GM23338 (cell line): ENCODE measurements at regions not wholly inside any gene's neighbourhood (a gene's known extent, or its start where the extent isn't known, plus 50 kb on each side); places are given as distances from the start of the nearest gene placed in this dataset.

ENCODE experiments used
- ATAC-seq: fragments of 200-7000 bp; cut with Tn5 transposase; 3 replicates; pipeline ENCODE4 v1.9.1; 2020
- DNase-seq: peaks from one replicate; pipeline ENCODE4 v3.0.0-alpha.2; 2015; ENCODE audit warnings: low spot score
- H2AFZ ChIP-seq: fragments of 200-600 bp; sonication (generic); 2 replicates; pipeline ENCODE4 v1.8.0; 2016; ENCODE audit warnings: antibody characterized with exemption, mild to moderate bottlenecking, moderate library complexity
- H3F3A ChIP-seq: fragments of 200-600 bp; sonication (generic); replicated peaks from 2 replicates; pipeline ENCODE4 v1.8.0; 2017; ENCODE audit warnings: antibody characterized with exemption, mixed run types, low read depth
- H3K27ac ChIP-seq: fragments of 200-600 bp; sonication (generic); 2 replicates; pipeline ENCODE4 v1.6.1; 2016; ENCODE audit warnings: low read depth
- H3K27me3 ChIP-seq: fragments of 200-600 bp; sonication (generic); 2 replicates; pipeline ENCODE4 v1.8.0; 2016; ENCODE audit warnings: mild to moderate bottlenecking, mixed run types, moderate library complexity; ENCODE audit not compliant: insufficient read depth
- H3K36me3 ChIP-seq: fragments of 200-600 bp; sonication (generic); 2 replicates; pipeline ENCODE4 v1.8.0; 2016; ENCODE audit warnings: mild to moderate bottlenecking; ENCODE audit not compliant: insufficient read depth
- H3K4me1 ChIP-seq: fragments of 200-600 bp; sonication (generic); 2 replicates; pipeline ENCODE4 v1.8.0; 2016; ENCODE audit warnings: mild to moderate bottlenecking, moderate library complexity; ENCODE audit not compliant: insufficient read depth
- H3K4me2 ChIP-seq: fragments of 200-600 bp; sonication (generic); 2 replicates; pipeline ENCODE4 v1.7.1; 2017; ENCODE audit warnings: mixed run types
- H3K4me3 ChIP-seq: fragments of 200-600 bp; sonication (generic); 2 replicates; pipeline ENCODE4 v1.6.1; 2016; ENCODE audit warnings: mixed run types
- H3K79me2 ChIP-seq: fragments of 200-600 bp; sonication (generic); replicated peaks from 2 replicates; pipeline ENCODE4 v1.8.0; 2017; ENCODE audit warnings: mild to moderate bottlenecking; ENCODE audit not compliant: insufficient read depth
- H3K9me2 ChIP-seq: fragments of 200-600 bp; sonication (generic); 2 replicates; pipeline ENCODE4 v1.8.0; 2017; ENCODE audit not compliant: insufficient read depth
- H4K20me1 ChIP-seq: fragments of 200-600 bp; sonication (generic); replicated peaks from 2 replicates; pipeline ENCODE4 v1.8.0; 2017; ENCODE audit warnings: mild to moderate bottlenecking; ENCODE audit not compliant: insufficient read depth
- H3K27ac Mint-ChIP-seq: 2 replicates; pipeline ENCODE4 v1.8.0; 2020; ENCODE audit warnings: inconsistent platforms, mild to moderate bottlenecking, moderate library complexity, mixed read lengths
- H3K27me3 Mint-ChIP-seq: 3 replicates; pipeline ENCODE4 v1.8.0; 2022; ENCODE audit warnings: low read depth, mild to moderate bottlenecking, moderate library complexity, mixed read lengths, inconsistent platforms; ENCODE audit not compliant: insufficient read depth, poor library complexity
- H3K36me3 Mint-ChIP-seq: 3 replicates; pipeline ENCODE4 v1.8.0; 2021; ENCODE audit warnings: low read depth, mild to moderate bottlenecking, inconsistent platforms, moderate library complexity, mixed read lengths
- H3K4me1 Mint-ChIP-seq: 3 replicates; pipeline ENCODE4 v1.8.0; 2020; ENCODE audit warnings: mild to moderate bottlenecking, inconsistent platforms, mixed read lengths
- H3K4me3 Mint-ChIP-seq: 3 replicates; pipeline ENCODE4 v1.8.0; 2021; ENCODE audit warnings: moderate library complexity, mild to moderate bottlenecking, inconsistent platforms, mixed read lengths
- H3K9me3 Mint-ChIP-seq: 3 replicates; pipeline ENCODE4 v1.8.0; 2020; ENCODE audit warnings: moderate library complexity, mild to moderate bottlenecking, inconsistent platforms, mixed read lengths
- CREB1 ChIP-seq: fragments of 250-450 bp; sonication (Bioruptor Pico); IDR thresholded peaks from 2 replicates; pipeline ENCODE4 v1.5.0; 2020; ENCODE audit warnings: low read depth, mild to moderate bottlenecking, moderate library complexity
- CTCF ChIP-seq, 2 experiments: fragments of 200-600 bp in 1 of 2; sonication (generic) in 1 of 2; conservative IDR thresholded peaks; 2 replicates each; pipeline versions ENCODE4 v1.5.1 to v1.6.1; 2016 to 2017; ENCODE audit warnings: antibody characterized with exemption in 2 of 2, low read depth in 2 of 2, mild to moderate bottlenecking in 2 of 2, moderate library complexity in 1 of 2
- ETS1 ChIP-seq: IDR thresholded peaks from 2 replicates; pipeline ENCODE4 v1.6.1; 2016; ENCODE audit warnings: antibody characterized with exemption
- POLR2AphosphoS5 ChIP-seq: IDR thresholded peaks from 2 replicates; pipeline ENCODE4 v1.6.1; 2016; ENCODE audit warnings: antibody characterized with exemption, low read depth
- REST ChIP-seq: IDR thresholded peaks from one replicate; pipeline ENCODE4 v1.6.1; 2018; ENCODE audit warnings: antibody characterized with exemption; ENCODE audit not compliant: unreplicated experiment

GRCh38 chr17:14797021-14797420 lies 468.1 kb downstream of the PMP22 start (continued):
- no peak for TF ChIP-seq REST

GRCh38 chr17:14794961-14795360 lies 470.2 kb downstream of the PMP22 start:
- H3K27me3 ChIP-seq = no peaks in the 10 kb centered on the region
- H3K4me1 ChIP-seq = no peaks in the 10 kb centered on the region
- no peak overlapping the region for H3K27ac ChIP-seq
- Mint-ChIP-seq H3K27ac (no peak overlapping the region), H3K27me3 (peaks cover 4% of the 10 kb centered on the region), H3K4me3 (no peak overlapping the region), H3K4me1 (peaks cover 11% of the 10 kb centered on the region; the same call in 2 of the 3 replicates), H3K9me3 (no peaks in the 10 kb centered on the region), H3K36me3 (no peaks in the 10 kb centered on the region)
- H3K79me2 ChIP-seq = no peaks in the 10 kb centered on the region
- H3K4me2 ChIP-seq = no peak overlapping the region
- no peaks in the 10 kb centered on the region; the same call in 1 of the 2 replicates for H3K9me2 ChIP-seq
- no peak for ATAC-seq
- H3F3A ChIP-seq = no peaks in the 10 kb centered on the region
- no peaks in the 10 kb centered on the region for H4K20me1 ChIP-seq
- H3K36me3 ChIP-seq = no peaks in the 10 kb centered on the region
- DNase-seq = no peak
- TF ChIP-seq CTCF (conservative IDR thresholded peaks at IDR 0.05; ENCODE audit: low read depth in 2 of 2) (peak in 1 of 2 experiments; percentile 33; a peak in 2 of 4 replicates), POLR2AphosphoS5 (no peak)
- no peak overlapping the region for H3K4me3 ChIP-seq
- H2AFZ ChIP-seq = 0 out of 2 replicates have a peak overlapping the region, but pooled peaks have one; percentile 10

GRCh38 chr17:14793237-14793636 lies 471.9 kb downstream of the PMP22 start:
- TF ChIP-seq ETS1 = no peak
- no peak for TF ChIP-seq CREB1 (CRISPR knock-in tag)
- Mint-ChIP-seq H3K27ac (no peak overlapping the region), H3K36me3 (no peaks in the 10 kb centered on the region), H3K4me3 (no peak overlapping the region), H3K9me3 (no peaks in the 10 kb centered on the region), H3K27me3 (peaks cover 4% of the 10 kb centered on the region), H3K4me1 (peaks cover 11% of the 10 kb centered on the region; the same call in 2 of the 3 replicates)
- H3K27me3 ChIP-seq = no peaks in the 10 kb centered on the region
- ATAC-seq (no peak), DNase-seq (no peak)
- H3K4me2 ChIP-seq = no peak overlapping the region
- no peaks in the 10 kb centered on the region for H3K9me2 ChIP-seq
- no peaks in the 10 kb centered on the region for H3K4me1 ChIP-seq
- no peaks in the 10 kb centered on the region for H3K36me3 ChIP-seq
- no peaks in the 10 kb centered on the region for H3F3A ChIP-seq
- no peaks in the 10 kb centered on the region for H3K79me2 ChIP-seq
- H3K4me3 ChIP-seq = no peak overlapping the region
- H3K27ac ChIP-seq = no peak overlapping the region
- 0 out of 2 replicates have a peak overlapping the region, but pooled peaks have one; percentile 56 for H2AFZ ChIP-seq
- no peaks in the 10 kb centered on the region for H4K20me1 ChIP-seq
